ENCODE measurements at regions not wholly inside any gene's neighbourhood (a gene's known extent, or its start where the extent isn't known, plus 50 kb on each side); places are given as distances from the start of the nearest gene placed in this dataset.
A peak's percentile ranks its signal among the peaks of the same experiment; 100 is the strongest.

DNA sequence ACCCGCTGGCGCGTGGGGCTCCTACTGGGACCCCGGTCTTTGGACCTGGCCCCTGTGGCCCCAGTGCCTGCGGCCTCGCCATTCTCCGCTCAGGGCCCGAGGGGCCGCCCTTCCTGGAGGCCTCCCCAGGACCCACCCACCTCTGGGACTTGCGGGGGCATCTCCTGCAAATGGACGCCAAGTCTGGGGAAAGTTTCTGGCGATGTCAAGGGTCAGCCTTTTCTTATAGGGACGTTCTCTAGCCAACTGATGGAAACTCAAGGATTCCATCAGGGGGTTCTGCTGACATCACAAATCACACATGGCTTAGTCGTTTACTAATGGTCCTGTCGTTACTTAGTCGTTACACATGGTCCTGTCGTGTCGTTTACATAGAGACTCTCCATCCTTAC is 57.7 kb upstream of the RHOBTB1 start:
- TF ChIP-seq ZBTB1 (CRISPR knock-in tag; IDR thresholded peaks at IDR 0.05; ENCODE audit: borderline replicate concordance), result no peak
- no peak for TF ChIP-seq CC2D1A (CRISPR knock-in tag; IDR thresholded peaks at IDR 0.05)
- TF ChIP-seq GABPB1 (CRISPR knock-in tag; IDR thresholded peaks at IDR 0.05), result no peak
- TF ChIP-seq, protein P1, sequence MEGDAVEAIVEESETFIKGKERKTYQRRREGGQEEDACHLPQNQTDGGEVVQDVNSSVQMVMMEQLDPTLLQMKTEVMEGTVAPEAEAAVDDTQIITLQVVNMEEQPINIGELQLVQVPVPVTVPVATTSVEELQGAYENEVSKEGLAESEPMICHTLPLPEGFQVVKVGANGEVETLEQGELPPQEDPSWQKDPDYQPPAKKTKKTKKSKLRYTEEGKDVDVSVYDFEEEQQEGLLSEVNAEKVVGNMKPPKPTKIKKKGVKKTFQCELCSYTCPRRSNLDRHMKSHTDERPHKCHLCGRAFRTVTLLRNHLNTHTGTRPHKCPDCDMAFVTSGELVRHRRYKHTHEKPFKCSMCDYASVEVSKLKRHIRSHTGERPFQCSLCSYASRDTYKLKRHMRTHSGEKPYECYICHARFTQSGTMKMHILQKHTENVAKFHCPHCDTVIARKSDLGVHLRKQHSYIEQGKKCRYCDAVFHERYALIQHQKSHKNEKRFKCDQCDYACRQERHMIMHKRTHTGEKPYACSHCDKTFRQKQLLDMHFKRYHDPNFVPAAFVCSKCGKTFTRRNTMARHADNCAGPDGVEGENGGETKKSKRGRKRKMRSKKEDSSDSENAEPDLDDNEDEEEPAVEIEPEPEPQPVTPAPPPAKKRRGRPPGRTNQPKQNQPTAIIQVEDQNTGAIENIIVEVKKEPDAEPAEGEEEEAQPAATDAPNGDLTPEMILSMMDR (CRISPR knock-in tag; IDR thresholded peaks at IDR 0.05), result no peak
- no peak for TF ChIP-seq ZFP36 (IDR thresholded peaks at IDR 0.05; ENCODE audit: borderline replicate concordance, low read depth, low read length, partially characterized antibody)
- TF ChIP-seq FOXA1 (IDR thresholded peaks at IDR 0.05), result no peak
- TF ChIP-seq FOXA1 (CRISPR knock-in tag; IDR thresholded peaks at IDR 0.05), result 0 out of 2 replicates have a peak, but pooled peaks have one; percentile 5
- TF ChIP-seq, protein P2, sequence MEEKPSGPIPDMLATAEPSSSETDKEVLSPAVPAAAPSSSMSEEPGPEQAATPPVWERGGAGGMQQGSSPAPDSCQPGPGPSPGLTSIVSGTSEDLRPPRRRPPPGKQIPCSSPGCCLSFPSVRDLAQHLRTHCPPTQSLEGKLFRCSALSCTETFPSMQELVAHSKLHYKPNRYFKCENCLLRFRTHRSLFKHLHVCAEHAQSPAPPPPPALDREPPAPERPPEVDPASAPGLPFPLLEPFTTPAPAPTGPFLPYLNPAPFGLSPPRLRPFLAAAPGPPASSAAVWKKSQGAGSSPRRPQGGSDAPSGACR (CRISPR knock-in tag; IDR thresholded peaks at IDR 0.05), result no peak
